HG02885 (cell line): ENCODE measurements at regions not wholly inside any gene's neighbourhood (a gene's known extent, or its start where the extent isn't known, plus 50 kb on each side); places are given as distances from the start of the nearest gene placed in this dataset.

Experiments
- ATAC-seq: cut with Tn5 transposase; IDR thresholded peaks from one replicate; pipeline ENCODE4 v1.9.1; 2021; ENCODE audit warnings: mild to moderate bottlenecking; ENCODE audit not compliant: unreplicated experiment, poor library complexity

DNA sequence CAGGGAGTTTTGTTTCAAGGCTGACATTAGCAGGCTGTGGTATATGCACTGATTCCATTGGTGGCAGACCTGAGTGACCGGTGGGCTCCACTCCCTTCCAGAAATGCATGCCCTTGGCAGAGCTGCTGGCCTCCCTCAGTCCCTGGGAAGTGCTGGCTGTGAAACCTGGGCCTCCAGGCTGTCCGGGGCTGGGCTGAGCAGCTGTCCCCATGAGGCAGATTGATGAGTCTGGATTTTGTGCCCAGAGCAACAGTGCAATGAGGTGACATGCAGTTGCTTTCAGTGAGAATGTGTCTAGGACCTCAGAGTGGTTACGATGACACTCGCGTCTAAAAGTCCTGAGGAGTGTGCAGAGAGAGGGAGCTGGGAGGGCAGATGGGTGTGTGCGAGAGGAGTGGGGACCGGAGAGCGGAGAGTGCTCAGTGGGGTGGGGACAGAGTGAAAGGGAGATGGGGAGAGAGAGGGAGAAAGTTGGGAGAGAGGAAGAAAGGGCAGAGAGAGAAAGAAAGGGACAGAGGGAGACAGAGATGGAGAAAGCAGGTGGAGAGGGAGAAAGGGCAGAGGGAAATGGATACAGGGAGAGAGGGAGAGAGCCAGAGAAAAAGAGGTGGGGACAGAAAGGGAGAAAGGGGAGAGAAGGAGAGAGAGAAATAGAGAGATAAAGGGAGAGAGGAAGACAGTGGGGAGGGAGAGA lies 978.3 kb downstream of the BRD1 start:
- ATAC-seq = no peak

GRCh38 chr22:48846200-48846599 lies 981.5 kb downstream of the BRD1 start:
- ATAC-seq = no peak

- no peak for ATAC-seq
Measured at GRCh38 chr22:48845356-48845936, 982.2 kb downstream of the BRD1 start.

DNA sequence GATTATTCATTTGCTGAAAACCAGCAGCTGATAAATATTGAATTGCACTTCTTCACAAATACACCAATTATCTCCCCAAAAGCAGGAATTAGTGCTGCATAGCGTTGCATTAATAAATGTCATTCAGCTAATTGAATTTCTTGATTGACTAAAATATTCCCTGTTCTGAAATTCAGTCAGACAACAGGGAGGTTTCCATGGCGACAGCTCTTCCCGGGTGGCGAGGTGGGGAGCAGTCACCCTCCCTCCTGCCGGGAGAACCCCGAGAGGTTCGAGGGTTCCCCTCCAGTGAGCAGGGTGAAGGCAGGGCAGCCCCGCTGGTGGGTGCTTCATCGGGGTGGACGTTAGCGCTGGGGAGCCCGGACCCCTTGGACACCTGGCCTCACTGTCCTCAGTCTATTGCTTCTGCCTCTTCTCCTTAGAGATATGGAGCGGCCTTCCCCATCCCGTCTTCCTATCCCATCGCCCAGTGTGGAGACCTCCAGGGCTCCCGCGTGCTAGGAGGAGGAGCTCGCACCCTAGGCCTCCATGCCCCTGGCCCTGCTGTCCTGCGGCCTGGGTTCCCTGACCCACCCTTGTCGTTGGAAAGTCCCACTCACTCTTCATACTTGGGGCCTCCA lies 983.5 kb downstream of the BRD1 start:
- ATAC-seq = no peak

DNA sequence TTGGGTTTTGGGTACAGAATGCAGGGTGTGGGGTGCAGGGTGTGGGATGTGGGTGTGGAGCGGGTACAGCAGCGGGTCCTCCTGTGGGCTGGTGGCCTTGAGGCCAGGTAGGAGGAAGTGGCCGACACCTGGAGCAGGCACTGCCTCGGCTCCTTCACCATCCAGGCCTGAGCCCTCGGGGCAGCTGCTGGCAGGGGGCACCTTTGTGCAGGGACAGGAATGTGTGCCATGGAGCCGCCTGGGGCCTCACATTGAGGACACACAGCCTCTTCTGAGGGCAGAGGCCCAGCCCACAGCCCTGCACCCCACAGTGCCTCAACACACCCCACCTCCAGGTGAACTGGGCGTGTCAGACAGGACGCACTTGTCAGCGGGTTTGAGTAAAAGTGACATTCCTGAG lies 984.0 kb downstream of the BRD1 start:
- no peak for ATAC-seq

DNA sequence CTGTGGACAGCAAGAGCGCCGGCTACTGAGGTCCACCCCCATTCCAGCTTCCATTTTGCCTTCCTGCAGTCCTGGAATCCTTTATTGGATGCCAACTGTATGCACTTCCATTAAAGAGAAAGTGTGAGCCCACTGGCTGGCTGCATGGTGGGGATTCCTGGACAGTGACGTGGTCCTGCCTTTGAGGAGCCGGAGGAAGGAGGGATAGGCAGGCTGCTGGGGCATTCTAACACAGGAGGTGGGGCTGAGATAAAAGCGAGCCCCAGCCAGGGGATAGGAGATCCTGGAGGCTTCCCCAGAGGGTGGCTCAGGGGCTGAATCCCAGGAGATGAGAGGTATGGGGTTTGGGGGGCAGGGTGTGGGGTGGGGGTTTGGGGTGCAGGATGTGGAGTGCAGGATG lies 984.7 kb downstream of the BRD1 start:
- no peak for ATAC-seq

GRCh38 chr22:48842583-48842945 lies 985.1 kb downstream of the BRD1 start:
- no peak for ATAC-seq

GRCh38 chr22:48841881-48842582 lies 985.6 kb downstream of the BRD1 start:
- no peak for ATAC-seq

DNA sequence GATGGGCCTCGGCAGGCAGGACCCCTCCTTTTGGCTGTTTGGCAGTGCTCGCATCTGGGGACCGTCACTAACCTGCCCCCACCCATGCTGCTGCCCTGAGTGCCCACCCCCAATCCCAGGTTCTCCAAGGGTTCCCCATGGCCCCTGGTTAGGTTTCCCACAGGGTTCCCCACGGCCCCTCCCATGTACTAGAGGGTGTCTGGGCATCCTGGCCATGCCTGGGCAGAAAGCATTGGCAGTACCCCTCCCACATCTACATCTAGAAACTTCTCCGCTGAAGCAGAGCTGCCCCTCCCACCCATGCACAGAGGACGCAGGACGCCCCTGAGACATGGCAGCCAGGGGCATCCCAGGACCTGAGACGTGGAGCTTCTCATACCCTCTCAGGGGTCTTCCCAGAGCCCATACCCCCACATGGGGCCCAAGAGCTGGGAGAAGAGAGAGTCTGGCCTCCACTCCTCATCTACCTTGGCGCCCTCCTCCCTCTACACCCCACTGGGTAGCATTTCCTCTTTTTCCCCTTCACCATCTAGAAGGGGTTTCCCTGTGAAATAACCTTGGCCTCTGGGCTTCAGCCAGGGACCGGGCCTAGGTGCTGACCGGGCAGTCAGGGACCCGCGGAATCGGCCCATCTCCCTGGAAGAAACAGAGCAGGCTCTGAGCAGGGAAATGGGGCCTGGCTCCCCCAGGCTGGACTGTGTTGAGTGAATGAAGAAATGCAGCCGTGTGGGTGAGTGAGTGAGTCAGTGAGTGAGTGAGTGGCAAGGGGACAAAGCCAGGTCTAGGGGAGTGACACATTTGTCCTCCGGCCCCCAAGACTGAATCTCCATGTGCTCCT lies 987.3 kb downstream of the BRD1 start:
- ATAC-seq = no peak

- no peak for ATAC-seq
Measured at GRCh38 chr22:48838846-48839730, 988.6 kb downstream of the BRD1 start.

DNA sequence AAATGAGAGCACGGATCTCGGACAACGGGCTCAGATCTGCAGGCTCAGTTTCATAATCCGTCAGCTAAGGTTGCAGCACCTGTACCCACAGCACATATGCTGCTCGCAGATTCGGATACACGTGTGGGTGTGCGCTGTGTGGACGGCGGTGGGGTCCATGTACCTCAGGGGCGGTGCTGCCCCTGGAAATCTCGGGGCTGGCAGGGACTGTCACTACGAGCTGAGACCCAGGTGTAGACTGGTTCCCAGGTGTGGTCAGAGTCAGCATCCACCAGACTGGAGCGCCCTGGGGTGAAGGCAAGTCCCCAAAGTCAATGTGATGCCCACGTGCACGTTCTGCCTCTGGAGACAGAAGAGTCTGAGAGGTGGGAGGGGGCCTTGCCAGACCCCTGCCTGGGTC lies 989.3 kb downstream of the BRD1 start:
- no peak for ATAC-seq

- ATAC-seq = no peak
Measured at GRCh38 chr22:48837341-48837935, 990.2 kb downstream of the BRD1 start.

DNA sequence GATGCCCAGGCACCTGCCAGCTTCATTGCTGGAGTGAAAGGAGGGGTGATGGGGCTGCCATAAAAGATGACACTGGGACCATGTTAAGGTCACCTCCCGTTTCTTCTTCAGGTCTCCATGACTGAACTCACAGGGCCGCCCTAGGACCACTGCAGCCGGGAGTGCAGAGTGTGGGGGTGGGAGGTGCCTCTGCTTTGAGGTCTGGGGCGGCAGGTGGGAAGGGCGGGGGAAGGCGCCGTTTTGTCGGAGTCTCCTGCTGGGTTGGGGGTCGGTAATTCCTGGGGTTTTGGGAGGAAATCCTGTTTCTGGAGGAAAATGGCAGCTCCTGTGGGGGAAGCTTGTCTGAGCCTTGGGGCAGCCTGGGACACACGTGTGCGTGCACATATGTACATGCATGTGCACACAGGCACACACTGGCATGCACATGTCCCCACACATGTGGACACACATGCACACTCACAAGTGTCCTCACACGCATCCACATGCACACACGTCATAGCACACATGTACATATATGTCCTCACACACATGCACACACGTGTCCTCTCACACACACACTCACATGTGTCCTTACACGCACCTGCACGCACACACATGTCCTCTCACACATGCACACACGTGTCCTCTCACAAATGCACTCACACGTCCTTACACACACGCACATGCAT lies 990.9 kb downstream of the BRD1 start:
- no peak for ATAC-seq

DNA sequence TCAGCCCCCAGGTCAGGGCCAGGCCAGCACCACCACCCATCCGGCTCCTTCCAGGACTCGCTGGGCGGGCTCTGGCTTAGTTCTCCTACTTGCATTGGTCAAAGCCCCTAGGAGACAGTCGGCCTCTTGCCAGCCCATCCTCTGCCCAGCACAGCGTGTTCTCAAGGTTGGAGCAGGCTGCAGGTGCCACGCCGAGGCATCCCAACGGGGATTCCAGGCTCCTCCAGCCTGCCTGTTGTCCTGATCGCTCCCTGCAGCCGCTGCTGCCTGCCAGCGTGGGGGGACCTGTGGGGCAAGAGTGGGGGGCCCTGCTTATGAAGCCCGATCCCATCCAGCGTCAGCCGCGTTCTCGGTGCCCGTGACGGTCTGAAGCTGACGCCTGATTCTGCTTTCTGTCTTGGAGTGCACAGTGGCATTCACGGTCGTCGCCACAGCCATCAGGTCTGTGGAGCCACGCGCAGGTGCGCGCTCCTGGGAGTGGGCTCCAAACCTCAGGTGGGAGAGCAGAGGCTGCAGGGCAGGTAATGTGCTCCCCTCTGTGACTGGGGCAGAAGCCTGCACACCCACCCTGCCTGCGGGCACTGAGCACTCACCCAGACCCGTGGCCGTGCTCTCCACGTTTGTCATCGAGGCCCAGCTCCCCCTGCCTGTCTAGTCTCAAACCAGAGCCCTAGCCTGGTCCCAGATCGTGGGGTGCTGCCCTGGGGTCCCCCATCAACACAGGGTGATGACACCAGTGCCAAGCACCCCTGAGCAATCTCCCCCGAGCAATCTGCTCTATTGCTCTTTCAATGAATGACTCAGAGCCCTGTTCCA lies 991.6 kb downstream of the BRD1 start:
- ATAC-seq = no peak

DNA sequence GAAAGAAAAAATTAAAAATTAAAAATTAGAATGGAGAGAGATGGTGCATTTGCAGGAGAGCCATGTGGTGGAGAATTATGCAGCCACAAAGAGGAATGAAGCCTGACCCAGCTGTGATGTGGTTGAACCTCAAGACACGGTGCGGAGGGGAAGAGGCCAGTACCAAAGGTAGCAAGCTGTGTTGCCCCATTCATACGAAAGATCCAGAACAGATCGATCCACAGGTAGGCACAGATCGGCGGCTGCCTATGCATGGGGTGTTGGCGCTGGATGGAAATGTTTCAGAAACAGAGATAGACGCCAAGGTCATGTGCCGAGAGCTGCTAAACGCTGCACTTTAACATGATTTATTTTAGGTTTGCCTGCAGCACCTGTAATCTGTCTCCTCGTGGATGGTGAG lies 992.3 kb downstream of the BRD1 start:
- no peak for ATAC-seq

- no peak for ATAC-seq
Measured at GRCh38 chr22:48834404-48834803, 993.3 kb downstream of the BRD1 start.

DNA sequence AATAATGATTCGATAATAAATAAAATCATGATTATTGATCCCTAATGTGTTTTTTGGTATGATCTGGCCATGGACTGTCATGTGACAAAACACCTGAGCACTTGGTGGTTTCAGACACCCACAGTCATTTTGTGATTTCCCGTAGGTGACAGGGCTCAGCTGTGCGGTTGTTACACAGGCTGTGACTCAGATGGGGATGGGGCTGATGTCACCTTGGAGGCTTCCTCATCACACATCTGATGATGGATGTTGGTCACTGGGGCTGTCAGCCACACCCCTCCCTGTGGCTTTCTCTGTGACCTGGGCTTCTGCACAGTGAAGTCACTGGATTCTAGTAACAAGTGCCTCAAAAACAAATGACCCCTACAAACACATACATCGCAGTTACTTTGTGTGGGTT lies 995.1 kb downstream of the BRD1 start:
- no peak for ATAC-seq

DNA sequence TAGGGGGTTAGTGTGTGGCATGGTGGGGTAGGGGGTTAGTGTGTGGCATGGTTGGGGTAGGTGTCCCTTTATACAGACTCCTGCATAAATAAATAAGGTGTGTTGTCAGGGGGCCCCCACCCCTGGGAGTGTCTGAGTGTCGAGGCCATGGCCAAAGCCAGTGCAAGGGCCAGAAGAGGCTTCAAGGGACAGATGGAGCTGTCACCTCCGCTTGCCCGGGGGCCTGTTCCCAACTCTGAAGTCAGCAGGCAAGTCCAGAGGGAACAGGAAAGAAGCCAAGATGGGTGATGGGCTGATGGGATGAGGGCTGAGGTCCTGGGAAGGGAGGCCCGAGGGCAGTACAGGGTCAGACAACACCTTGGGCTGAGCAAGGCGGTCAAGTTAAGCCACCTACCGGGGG lies 997.8 kb downstream of the BRD1 start:
- ATAC-seq = no peak
